Colonic mucosa (tissue), 4 donors: ENCODE measurements at regions not wholly inside any gene's neighbourhood (a gene's known extent, or its start where the extent isn't known, plus 50 kb on each side); places are given as distances from the start of the nearest gene placed in this dataset.

Experiments used
- DNase-seq: peaks from one replicate; pipeline ENCODE4 v3.0.0-alpha.2; 2020
- H3K27ac ChIP-seq: fragments of 200-600 bp; one replicate; pipeline ENCODE4 v1.8.0; 2021
- H3K27me3 ChIP-seq: fragments of 200-600 bp; one replicate; pipeline ENCODE4 v1.8.0; 2021
- H3K36me3 ChIP-seq: fragments of 200-600 bp; one replicate; pipeline ENCODE4 v1.8.0; 2021
- H3K4me1 ChIP-seq: fragments of 200-600 bp; one replicate; pipeline ENCODE4 v1.8.0; 2021; ENCODE audit warnings: mild to moderate bottlenecking
- H3K4me3 ChIP-seq: fragments of 200-600 bp; one replicate; pipeline ENCODE4 v1.8.0; 2021
- H3K9ac ChIP-seq, 2 donors: one replicate each; pipeline ENCODE4 v1.7.0; 2013; ENCODE audit warnings: control low read depth in 2 of 2, low read depth in 2 of 2, low read length in 2 of 2
- H3K9me3 ChIP-seq: fragments of 200-600 bp; one replicate; pipeline ENCODE4 v1.8.0; 2021
- intact Hi-C: fragments of 100-400 bp; cut with DNase I; formaldehyde crosslinking; loops from one replicate; pipeline ENCODE4 v1.14.1; 2022
- TF ChIP-seq, protein P1 (sequence below): fragments of 200-600 bp; IDR thresholded peaks from one replicate; pipeline ENCODE4 v1.8.0; 2022; ENCODE audit warnings: antibody characterized with exemption, mild to moderate bottlenecking
- donor health status: healthy.
- donor health status: DM: no; HTN: no; CAD: no.
- donor health status: DM: no; HTN: no; CAD: no.

DNA sequence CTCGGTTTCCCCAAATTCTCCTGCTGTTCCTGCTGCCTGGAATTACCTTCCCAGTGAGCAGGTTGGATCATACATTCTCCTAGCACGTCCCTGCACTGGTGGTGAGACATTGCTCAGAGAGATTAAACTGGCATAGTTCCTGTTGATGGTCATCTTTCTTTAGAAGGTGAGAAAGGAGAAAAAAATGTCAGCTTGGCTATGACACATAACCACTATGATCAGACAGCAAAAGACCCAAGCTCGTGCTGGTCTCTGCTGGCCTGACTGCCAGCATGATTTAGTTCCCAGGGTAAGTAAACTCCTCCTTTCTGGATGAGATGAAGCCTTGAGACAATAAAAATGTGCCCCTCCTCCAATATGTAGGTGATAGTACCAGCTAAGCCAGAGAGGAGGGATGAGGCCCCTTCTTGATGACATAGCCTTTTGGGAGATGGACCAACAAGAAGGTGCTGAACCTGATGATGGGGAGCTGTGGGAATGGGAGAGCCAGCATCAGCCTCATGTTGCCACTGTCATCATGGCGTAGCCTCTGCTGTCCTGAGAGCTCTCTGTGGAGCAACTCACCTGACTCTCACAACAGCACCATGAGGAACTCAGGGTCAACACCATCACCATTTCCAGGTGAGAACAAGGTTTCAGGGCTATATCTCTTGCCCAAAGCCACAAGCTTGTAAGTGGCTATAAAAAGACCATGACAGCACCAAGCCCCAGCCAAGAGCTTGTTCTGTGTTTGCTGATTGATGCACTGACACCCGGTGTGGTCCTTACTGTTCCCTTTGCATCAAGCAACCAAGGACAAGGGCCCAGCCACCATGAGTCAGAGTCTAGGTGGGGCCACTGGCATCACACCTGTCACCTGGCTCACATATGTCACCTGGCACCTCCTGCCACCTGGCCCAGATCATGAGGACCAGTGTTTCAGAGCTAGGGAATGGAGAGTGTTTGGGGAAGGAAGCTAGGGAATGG, 200.0 kb downstream of the MATN1 start:
- TF ChIP-seq, protein P1, sequence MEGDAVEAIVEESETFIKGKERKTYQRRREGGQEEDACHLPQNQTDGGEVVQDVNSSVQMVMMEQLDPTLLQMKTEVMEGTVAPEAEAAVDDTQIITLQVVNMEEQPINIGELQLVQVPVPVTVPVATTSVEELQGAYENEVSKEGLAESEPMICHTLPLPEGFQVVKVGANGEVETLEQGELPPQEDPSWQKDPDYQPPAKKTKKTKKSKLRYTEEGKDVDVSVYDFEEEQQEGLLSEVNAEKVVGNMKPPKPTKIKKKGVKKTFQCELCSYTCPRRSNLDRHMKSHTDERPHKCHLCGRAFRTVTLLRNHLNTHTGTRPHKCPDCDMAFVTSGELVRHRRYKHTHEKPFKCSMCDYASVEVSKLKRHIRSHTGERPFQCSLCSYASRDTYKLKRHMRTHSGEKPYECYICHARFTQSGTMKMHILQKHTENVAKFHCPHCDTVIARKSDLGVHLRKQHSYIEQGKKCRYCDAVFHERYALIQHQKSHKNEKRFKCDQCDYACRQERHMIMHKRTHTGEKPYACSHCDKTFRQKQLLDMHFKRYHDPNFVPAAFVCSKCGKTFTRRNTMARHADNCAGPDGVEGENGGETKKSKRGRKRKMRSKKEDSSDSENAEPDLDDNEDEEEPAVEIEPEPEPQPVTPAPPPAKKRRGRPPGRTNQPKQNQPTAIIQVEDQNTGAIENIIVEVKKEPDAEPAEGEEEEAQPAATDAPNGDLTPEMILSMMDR = no peak
- intact Hi-C loops = no loop called here
- no peak for DNase-seq
- Histone ChIP-seq H3K27me3 (no peaks in the 10 kb centered on the region), H3K9me3 (no peaks in the 10 kb centered on the region), H3K4me3 (no peak overlapping the region), H3K9ac (no peak overlapping the region), H3K27ac (no peak overlapping the region), H3K4me1 (no peaks in the 10 kb centered on the region), H3K36me3 (no peaks in the 10 kb centered on the region)

DNA sequence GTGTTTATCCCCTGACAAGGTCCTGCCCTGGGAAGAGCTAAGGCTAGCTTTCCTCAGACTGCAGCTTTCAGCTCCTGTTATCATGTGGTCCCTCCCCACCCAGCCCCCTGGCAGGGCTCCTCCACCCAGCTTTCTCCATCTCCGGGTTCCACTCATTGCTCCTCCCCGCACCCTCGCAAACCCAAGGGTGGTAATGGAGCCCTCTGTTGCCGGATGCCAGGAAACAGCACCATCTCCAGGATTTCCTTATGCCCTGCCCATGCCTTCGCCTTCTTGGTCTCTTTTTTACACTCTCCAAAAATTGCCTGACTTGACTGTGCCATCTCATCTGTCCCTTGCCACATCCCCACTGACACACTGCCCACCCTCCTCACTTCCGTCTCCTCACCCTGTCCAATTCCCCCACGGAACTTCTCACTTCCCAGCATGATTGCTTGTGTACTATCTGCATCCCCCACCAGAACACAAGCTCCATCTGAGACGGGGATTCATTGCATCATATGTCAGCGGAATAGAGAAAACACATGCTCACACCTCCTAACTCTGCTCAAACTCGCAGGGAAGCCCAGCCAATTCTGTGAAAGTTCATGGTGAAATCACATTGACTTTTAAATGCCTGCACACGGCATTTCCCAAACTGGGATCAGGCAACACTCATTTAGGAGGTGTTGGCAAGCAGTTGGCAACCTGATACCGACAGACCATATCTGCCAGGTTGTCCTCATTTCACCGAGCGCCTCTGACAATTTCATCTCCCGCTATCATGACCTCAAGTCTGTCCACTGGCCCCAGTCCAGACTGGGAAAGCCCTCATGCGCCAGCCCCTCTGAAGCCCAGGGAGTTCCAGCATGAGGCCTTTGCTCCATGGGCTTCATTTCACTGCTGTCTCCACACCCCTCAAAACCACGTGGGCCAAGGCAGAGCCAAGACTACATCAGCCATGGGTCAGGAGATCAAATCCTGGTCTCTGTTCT, 201.1 kb downstream of the MATN1 start:
- no peak for DNase-seq
- intact Hi-C loops = no loop called here

DNA sequence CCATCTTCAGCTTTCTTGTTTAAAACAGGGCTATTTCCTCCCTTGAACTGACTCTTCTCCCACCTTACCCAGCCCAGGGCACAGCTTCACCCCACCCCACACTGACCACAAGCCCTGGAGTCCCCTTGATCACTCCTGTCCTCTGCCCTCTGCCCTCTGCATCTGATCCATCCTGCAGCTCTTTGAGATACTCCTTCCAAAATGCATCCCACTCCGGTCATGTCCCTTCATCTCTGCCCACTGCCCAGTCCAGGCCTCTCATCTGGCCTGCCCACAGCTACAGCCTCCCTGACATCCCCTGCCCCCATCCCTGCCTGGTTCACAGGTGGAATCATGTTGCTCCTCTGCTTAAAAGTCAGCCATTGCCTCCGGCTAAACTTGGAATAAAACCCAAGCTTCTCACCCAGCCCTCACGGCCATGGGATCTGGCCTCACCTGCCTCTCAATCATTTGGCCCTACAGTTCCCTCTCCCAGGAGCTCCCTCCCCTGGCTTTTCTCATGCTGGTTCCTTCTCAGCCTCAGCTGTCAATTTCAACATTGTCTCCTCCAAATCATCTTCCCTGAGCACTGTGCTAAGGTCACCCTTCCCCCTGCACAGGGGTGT, 202.0 kb downstream of the MATN1 start:
- no peak overlapping the region for H3K4me3 ChIP-seq
- no peaks in the 10 kb centered on the region for H3K9me3 ChIP-seq
- no peaks in the 10 kb centered on the region for H3K27me3 ChIP-seq
- intact Hi-C loops = no loop called here
- no peak overlapping the region for H3K27ac ChIP-seq
- DNase-seq = no peak
- H3K9ac ChIP-seq = no peak overlapping the region
- no peaks in the 10 kb centered on the region for H3K36me3 ChIP-seq
- no peaks in the 10 kb centered on the region for H3K4me1 ChIP-seq
- TF ChIP-seq, protein P1 = no peak

More for the DNA sequence above, 201.1 kb downstream of the MATN1 start:
- TF ChIP-seq, protein P1 = no peak
- H3K36me3 ChIP-seq = no peaks in the 10 kb centered on the region
- no peak overlapping the region for H3K4me3 ChIP-seq
- no peak overlapping the region for H3K27ac ChIP-seq
- no peaks in the 10 kb centered on the region for H3K9me3 ChIP-seq
- H3K4me1 ChIP-seq = no peaks in the 10 kb centered on the region
- no peak overlapping the region for H3K9ac ChIP-seq
- no peaks in the 10 kb centered on the region for H3K27me3 ChIP-seq

DNA sequence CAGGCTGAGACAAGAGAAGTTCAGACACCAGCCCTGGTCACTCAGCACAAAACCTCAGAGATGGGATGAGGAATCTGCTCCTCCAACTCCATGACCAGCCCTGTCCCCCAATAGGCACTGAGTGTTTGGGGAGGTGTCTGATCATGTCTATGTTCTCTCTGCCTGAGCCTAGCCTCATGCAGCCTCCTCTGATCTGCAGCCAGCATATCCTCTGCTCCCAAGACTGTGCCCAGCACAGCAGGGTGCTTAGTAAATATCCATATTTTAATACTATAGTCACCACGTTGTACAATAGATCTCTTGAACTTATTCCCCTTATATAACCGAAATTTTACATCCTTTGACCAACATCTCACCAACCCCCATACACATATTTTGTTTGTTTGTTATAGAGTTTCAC, 202.9 kb downstream of the MATN1 start:
- no peak for DNase-seq
- H3K36me3 ChIP-seq = no peaks in the 10 kb centered on the region

More for the DNA sequence above, 202.9 kb downstream of the MATN1 start:
- H3K9me3 ChIP-seq = no peaks in the 10 kb centered on the region
- TF ChIP-seq, protein P1 = no peak
- no peak overlapping the region for H3K9ac ChIP-seq
- H3K27ac ChIP-seq = no peak overlapping the region
- intact Hi-C loops = no loop called here
- H3K4me1 ChIP-seq = no peaks in the 10 kb centered on the region
- no peak overlapping the region for H3K4me3 ChIP-seq
- H3K27me3 ChIP-seq = no peaks in the 10 kb centered on the region
